Right hindlimb (tissue), 1 donor: ENCODE measurements at regions not wholly inside any gene's neighbourhood (a gene's known extent, or its start where the extent isn't known, plus 50 kb on each side); places are given as distances from the start of the nearest gene placed in this dataset.
A peak's percentile ranks its signal among the peaks of the same experiment; 100 is the strongest.
"Not testable (repeated sequence)": the region's sequence is repeated elsewhere in the genome, so short reads cannot be mapped to it uniquely, and the experiment has no call there.

Experiments used
- DNase-seq: peaks from one replicate; pipeline ENCODE4 v3.0.0-alpha.2; 2018

DNA sequence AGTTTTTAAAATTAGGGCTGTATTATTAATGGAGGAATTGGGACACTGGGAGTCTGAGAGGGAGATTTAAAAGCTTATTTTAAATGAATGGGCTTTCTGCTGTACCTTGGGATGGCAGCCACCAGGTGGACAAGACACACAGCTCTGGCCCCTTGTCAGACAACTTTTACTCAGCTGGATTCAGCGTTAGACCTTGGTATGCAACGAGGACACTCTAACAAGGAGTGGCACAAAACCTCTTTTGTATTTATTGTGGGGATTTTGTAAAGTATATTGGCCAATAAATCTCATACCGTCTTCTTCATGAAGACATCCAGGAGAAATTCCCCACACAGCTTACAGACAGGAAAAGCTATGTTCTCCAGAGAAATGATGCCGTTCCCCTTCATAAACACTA, 105.7 kb downstream of the LCA5 start:
- DNase-seq = no peak

- no peak for DNase-seq
Measured at GRCh38 chr6:79430913-79431536, 106.2 kb downstream of the LCA5 start.

- DNase-seq = no peak
Measured at GRCh38 chr6:79427721-79428120, 109.5 kb downstream of the LCA5 start.

DNA sequence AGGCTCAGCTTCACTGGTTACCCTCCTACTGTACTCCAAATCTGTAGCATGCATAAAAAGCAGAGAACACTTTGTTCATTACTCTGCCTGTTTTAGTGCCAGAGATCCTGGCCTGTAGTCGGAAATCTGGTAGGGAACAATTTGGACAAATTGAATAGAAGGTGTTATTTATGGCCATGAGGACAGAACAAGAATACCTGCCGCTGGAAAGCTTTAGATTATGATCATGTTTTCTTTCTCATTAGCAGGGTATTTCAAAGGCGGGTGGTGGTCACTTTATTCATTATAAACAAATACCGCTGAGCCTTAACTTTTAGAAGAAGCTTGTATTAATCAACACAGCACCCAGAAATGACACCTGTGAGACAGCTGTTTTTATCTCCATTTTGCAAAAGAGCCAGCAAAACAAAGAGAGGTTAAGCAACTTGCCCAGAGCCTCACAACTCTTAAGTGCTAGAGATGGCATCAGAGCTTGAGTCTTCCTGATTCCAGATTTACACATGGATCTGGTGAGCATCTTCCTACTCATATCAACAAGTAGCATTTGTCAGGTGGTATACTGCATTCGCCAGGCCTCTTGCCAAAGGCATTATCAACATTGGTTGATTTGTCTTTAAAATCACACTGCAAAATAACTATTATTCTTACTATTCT, 110.5 kb downstream of the LCA5 start:
- DNase-seq = no peak

- DNase-seq = no peak
Measured at GRCh38 chr6:79425589-79426311, 111.5 kb downstream of the LCA5 start.

DNA sequence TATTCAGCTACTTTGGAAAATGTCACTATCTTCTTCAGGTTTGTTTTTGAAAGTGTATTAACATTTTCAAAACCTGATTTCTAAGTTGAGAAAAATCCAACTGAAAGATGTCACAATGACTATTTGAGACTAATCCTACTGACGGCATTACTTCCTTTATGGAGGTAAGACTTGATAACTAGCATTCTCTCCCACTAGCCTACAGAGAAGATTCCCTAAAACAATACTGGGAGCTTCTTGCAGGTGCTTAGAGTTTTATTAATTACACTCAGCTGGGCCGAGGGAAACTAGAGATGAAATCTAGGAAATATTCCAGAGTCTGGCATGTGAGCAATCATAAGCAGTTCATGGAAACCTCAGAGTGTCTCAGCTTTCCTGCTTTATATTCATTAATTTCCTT, 114.0 kb downstream of the LCA5 start:
- DNase-seq = no peak

DNA sequence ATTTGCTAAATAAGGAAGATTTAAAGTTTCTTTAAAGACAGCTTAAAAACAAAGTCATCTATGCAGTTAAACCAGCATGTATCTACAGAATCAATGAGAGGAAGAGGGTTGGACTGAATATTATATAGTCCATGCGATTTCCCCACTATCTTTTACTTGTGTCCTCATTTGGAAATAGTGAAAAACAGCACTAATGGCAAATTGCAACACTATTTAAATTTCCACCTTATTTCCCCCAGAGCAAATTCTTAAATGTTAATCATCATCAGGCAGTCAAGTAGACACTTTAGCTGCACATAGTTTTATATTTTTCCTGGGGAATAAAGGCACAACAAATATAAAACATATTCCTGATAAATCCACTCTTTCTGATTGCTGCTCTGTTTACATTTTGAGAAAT, 114.6 kb downstream of the LCA5 start:
- DNase-seq = no peak

GRCh38 chr6:79421707-79422484, 115.3 kb downstream of the LCA5 start:
- peak; percentile 69 for DNase-seq

GRCh38 chr6:79421001-79421411, 116.2 kb downstream of the LCA5 start:
- no peak for DNase-seq

- no peak for DNase-seq
Measured at GRCh38 chr6:79420054-79420453, 117.2 kb downstream of the LCA5 start.

DNA sequence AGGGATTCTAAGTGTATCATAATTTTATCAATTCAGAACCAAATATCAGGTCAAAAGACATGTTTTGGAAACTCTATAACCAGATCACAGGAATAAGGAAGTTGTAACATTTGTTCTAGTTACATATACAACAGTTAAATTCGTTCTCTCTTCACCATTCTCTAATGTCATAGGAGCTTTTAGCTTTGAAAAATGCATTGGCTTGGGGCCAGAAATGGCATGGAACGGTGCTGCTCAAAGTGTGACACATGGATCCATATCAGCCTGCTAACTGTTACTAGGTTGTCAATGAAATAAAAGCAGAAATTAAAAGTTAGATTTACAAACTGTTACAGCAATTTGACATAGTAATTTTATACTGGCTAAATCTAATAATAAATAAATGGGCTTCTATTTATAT, 120.3 kb downstream of the LCA5 start:
- no peak for DNase-seq

DNA sequence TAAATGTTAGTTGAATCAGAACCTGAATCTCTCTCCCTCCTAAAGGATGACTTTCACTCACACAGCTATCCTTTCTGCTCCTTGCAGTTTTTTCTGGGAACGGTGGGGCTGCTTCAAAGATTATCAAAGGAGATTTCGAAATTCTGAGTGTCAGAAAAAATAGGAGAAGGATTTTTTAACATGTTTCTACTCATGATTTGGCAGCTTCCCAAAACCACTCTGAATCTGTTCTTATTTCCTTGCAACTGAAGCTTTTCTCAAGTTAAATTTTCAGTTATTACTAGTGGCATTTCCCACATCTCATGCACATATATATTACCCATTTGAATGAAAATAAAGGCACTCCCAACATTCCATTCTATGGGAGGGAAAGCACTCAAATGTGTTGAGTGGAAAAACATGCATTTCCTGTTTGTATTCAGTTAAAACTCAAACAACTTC, 123.6 kb downstream of the LCA5 start:
- no peak for DNase-seq

- DNase-seq = no peak
Measured at GRCh38 chr6:79410806-79411205, 126.4 kb downstream of the LCA5 start.

DNA sequence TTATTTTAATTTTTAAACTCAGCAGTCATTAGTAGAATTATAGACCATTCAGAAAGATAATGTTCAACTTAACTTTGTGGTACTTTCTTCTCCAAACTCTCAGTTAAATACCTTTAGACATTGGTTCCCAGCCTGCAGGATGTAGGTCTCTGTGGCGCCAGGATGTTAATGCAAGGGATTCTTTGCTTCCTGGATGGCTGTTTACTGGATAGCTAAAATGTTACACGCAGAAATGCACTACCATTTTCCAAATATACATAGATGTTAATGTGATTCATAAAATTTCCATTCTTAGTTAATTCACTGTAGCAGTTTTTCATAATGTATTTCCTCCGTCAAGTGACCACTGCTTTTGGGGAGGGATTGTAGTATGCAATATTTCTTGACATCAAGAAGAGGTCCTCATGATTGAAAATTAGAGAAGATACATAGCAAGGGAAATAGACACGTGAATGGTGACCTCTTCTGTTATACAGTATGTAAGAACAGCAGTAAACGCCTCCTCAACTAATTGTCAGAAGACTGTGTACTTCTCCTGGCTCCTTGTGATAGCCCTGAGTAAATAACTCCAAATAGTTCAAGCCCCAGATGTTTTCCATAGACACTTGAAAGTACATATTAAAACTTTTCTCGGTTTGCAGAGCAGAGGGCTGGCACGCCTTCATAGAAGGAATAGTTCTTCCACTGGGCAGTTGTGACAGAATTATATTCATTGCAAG, 128.8 kb downstream of the LCA5 start:
- DNase-seq = no peak

DNA sequence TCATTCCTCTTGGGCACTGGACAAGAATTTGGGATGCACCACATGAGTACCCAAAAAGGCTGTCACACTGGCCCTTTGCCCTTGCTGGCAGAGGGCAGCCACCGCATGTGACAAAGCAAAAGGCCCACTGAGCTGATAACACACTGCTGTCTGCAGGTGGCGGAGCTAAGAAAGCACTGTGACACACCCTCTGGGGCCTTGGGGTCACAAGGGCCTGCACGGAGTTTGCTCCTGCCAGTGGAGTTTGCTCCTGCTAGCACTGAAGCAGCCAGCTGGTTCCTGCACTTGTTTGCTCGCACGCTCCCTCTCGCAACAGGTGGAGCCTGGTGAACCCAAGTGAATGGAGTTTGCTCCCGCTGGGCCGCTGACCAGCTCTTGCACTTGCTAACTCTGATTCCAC, 132.6 kb downstream of the LCA5 start:
- no peak for DNase-seq

- no peak for DNase-seq
Measured at GRCh38 chr6:79404261-79404660, 133.0 kb downstream of the LCA5 start.

DNA sequence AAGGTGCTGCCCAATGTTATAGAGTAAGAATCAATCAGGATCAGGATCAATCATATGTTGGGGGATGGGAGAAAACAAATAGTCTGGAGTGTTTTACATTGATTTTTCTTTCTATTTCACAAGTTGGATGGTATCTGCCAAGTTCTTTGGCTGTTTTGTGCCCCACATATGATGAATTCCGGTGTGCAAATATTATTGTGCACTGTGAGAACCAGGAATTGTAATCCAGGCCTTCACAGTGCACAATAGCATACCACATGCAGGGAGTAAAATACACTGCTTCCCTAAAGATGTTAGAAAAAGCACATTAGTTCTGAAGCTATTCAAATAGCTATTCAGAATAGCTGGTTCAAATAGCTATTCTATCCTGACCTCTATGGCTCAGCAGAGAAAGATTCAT, 133.7 kb downstream of the LCA5 start:
- DNase-seq = no peak

- no peak for DNase-seq
Measured at GRCh38 chr6:79403086-79403485, 134.1 kb downstream of the LCA5 start.

DNA sequence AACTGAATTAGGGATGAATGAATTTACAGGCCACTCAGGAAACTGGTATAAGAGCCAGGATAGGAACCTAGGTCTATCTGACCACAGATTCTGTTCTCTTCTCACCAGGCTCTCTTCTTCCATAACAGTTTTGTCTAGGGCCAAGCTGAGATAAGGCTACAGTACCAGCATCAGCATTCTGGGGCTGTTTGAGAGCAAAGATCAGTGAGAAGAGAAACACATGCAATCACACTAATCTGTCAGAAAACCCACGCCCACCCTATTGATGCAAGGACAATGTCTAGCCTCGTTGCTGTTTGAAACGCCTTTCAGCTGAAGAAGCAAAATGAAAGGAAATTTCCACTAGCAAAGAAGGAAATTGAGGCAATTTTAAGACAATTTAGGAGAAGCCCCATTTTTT, 137.7 kb downstream of the LCA5 start:
- no peak for DNase-seq

DNA sequence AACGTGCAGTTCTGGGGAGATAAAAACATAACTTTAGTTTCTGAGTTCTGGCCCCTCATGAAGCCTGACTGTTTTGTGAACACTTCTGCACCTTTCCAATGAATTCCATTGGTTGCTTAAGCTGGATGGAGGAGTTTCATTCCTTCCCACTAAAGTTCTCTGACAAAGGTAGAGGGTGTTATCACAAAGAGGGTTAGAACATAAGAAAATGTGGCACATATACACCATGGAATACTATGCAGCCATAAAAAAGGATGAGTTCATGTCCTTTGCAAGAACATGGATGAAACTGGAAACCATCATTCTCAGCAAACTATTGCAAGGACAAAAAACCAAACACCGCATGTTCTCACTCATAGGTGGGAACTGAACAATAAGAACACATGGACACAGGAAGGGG, 138.6 kb downstream of the LCA5 start:
- DNase-seq = not testable (repeated sequence)

- no peak for DNase-seq
Measured at GRCh38 chr6:79396625-79397024, 140.6 kb downstream of the LCA5 start.

GRCh38 chr6:79394690-79395089, 142.5 kb downstream of the LCA5 start:
- no peak for DNase-seq

GRCh38 chr6:79392094-79392493, 145.1 kb downstream of the LCA5 start:
- DNase-seq = no peak
